B cell (primary cell): ENCODE measurements at regions not wholly inside any gene's neighbourhood (a gene's known extent, or its start where the extent isn't known, plus 50 kb on each side); places are given as distances from the start of the nearest gene placed in this dataset.

Source experiments
- ATAC-seq: fragments of 200-7000 bp; cut with Tn5 transposase; one replicate; pipeline ENCODE4 v1.10.0; 2021; ENCODE audit warnings: low read depth, mild to moderate bottlenecking, moderate number of reproducible peaks, moderate library complexity
- CTCF ChIA-PET: fragments of 350-600 bp; sonication (Branson Sonifier 250); formaldehyde crosslinking; loops from one replicate; lab custom pipeline; 2021; ENCODE audit warnings: antibody characterized with exemption, inconsistent platforms; lab: Charles Lee
- POLR2A ChIA-PET: fragments of 350-600 bp; sonication (Branson Sonifier 250); formaldehyde crosslinking; loops from one replicate; lab custom pipeline; 2021; ENCODE audit warnings: antibody characterized with exemption; lab: Charles Lee
- DNase-seq: peaks from one replicate; pipeline ENCODE4 v3.0.0; 2013
- H2AFZ ChIP-seq: 2 replicates; pipeline ENCODE4 v1.6.1; 2012; ENCODE audit warnings: mild to moderate bottlenecking, low read depth, low read length; ENCODE audit not compliant: insufficient read depth, poor library complexity, severe bottlenecking
- H3K27ac ChIP-seq, 2 donors: 1 replicate in 1 of 2; 2 replicates in 1 of 2; pipeline ENCODE4 v1.5.1; 2012 to 2013; ENCODE audit warnings: low read length in 2 of 2, mild to moderate bottlenecking in 2 of 2, moderate library complexity in 1 of 2
- H3K27me3 ChIP-seq, 4 experiments: fragments of 200-600 bp in 1 of 4; sonication (generic) in 1 of 4; replicated peaks in 1 of 4; 1 replicate in 2 of 4; 2 replicates in 2 of 4; pipeline versions ENCODE4 v1.6.1 to v1.7.0; 2013 to 2016; ENCODE audit warnings: low read length in 3 of 4, mild to moderate bottlenecking in 2 of 4, mixed read lengths in 1 of 4, moderate library complexity in 1 of 4; ENCODE audit not compliant: insufficient read depth in 4 of 4, control insufficient read depth in 3 of 4; ENCODE audit errors: control extremely low read depth in 1 of 4
- H3K36me3 ChIP-seq, 2 experiments: replicated peaks in 1 of 2; 1 replicate in 1 of 2; 2 replicates in 1 of 2; pipeline versions ENCODE4 v1.6.1 to v1.7.1; 2013; ENCODE audit warnings: low read length in 1 of 2; ENCODE audit not compliant: insufficient read depth in 2 of 2, control insufficient read depth in 1 of 2; ENCODE audit errors: control extremely low read depth in 1 of 2, extremely low read depth in 1 of 2
- H3K4me1 ChIP-seq, 2 donors: fragments of 200-600 bp in 1 of 2; sonication (generic) in 1 of 2; 1 replicate in 1 of 2; 2 replicates in 1 of 2; pipeline versions ENCODE4 v1.5.1 to v1.6.1; 2013 to 2017; ENCODE audit warnings: low read length in 2 of 2; ENCODE audit not compliant: control insufficient read depth in 2 of 2, insufficient read depth in 2 of 2
- H3K4me2 ChIP-seq: replicated peaks from 2 replicates; pipeline ENCODE3; 2012; ENCODE audit warnings: mild to moderate bottlenecking, low read depth, low read length; ENCODE audit not compliant: poor library complexity, severe bottlenecking
- H3K4me3 ChIP-seq, 5 experiments: fragments of 200-600 bp in 1 of 5; sonication (generic) in 1 of 5; 1 replicate in 3 of 5; 2 replicates in 2 of 5; pipeline versions ENCODE4 v1.5.1 to v1.7.0; 2011 to 2016; ENCODE audit warnings: low read length in 4 of 5, mild to moderate bottlenecking in 4 of 5, low read depth in 2 of 5, control low read depth in 1 of 5, moderate library complexity in 1 of 5; ENCODE audit not compliant: insufficient read depth in 1 of 5; ENCODE audit errors: control extremely low read depth in 1 of 5, extremely low read depth in 1 of 5
- H3K79me2 ChIP-seq: fragments of 200-600 bp; sonication (generic); one replicate; pipeline ENCODE4 v1.6.0; 2016; ENCODE audit warnings: low read length; ENCODE audit not compliant: control insufficient read depth, insufficient read depth
- H3K9ac ChIP-seq: fragments of 200-600 bp; sonication (generic); 2 replicates; pipeline ENCODE4 v1.6.1; 2017; ENCODE audit warnings: mild to moderate bottlenecking, low read length, moderate library complexity
- H3K9me3 ChIP-seq, 3 donors: one replicate each; pipeline versions ENCODE4 v1.6.1 to v1.7.1; 2013; ENCODE audit warnings: low read length in 2 of 3; ENCODE audit not compliant: control insufficient read depth in 2 of 3, insufficient read depth in 1 of 3; ENCODE audit errors: control extremely low read depth in 1 of 3
- H4K20me1 ChIP-seq: 2 replicates; pipeline ENCODE4 v1.6.0; 2012; ENCODE audit warnings: mild to moderate bottlenecking, low read length; ENCODE audit not compliant: insufficient read depth, control insufficient read depth, poor library complexity, severe bottlenecking
- H3K27ac Mint-ChIP-seq: one replicate; pipeline ENCODE4 v1.8.0; 2021; ENCODE audit warnings: mixed read lengths
- H3K27me3 Mint-ChIP-seq: one replicate; pipeline ENCODE4 v1.8.0; 2021; ENCODE audit warnings: mixed read lengths
- H3K4me1 Mint-ChIP-seq: one replicate; pipeline ENCODE4 v1.8.0; 2021; ENCODE audit warnings: mixed read lengths
- H3K4me3 Mint-ChIP-seq: one replicate; pipeline ENCODE4 v1.8.0; 2021; ENCODE audit warnings: mixed read lengths
- H3K9me3 Mint-ChIP-seq: one replicate; pipeline ENCODE4 v1.8.0; 2022; ENCODE audit warnings: mixed read lengths; ENCODE audit not compliant: insufficient read depth
- CTCF ChIP-seq: fragments of 200-600 bp; IDR thresholded peaks from one replicate; pipeline ENCODE4 v1.8.0; 2022; ENCODE audit warnings: antibody characterized with exemption, mild to moderate bottlenecking
- EZH2 ChIP-seq: IDR thresholded peaks from 2 replicates; pipeline ENCODE4 v1.6.1; 2012; ENCODE audit warnings: borderline replicate concordance, low read depth, mild to moderate bottlenecking, moderate library complexity, low read length; ENCODE audit not compliant: insufficient read depth, poor library complexity, severe bottlenecking
- WGBS: methylation state at CpG from one replicate; pipeline ENCODE4 v1.1.5; 2013; ENCODE audit warnings: missing lambda C conversion rate; ENCODE audit not compliant: insufficient coverage; 5-methylcytosine and 5-hydroxymethylcytosine counted together
- intact Hi-C: fragments of 100-400 bp; cut with micrococcal nuclease; formaldehyde crosslinking; loops from one replicate; pipeline ENCODE4 v1.10.0; 2022

GRCh38 chr14:85464135-85464895 is 65.6 kb upstream of the FLRT2 start:
- Mint-ChIP-seq H3K9me3 (peaks cover 3% of the 10 kb centered on the region), H3K4me3 (no peak overlapping the region), H3K27me3 (no peaks in the 10 kb centered on the region), H3K4me1 (no peaks in the 10 kb centered on the region), H3K27ac (no peak overlapping the region)
- intact Hi-C loops = no loop called here
- no peaks in the 10 kb centered on the region for H4K20me1 ChIP-seq
- H2AFZ ChIP-seq = no peak overlapping the region
- H3K4me2 ChIP-seq = no peak overlapping the region
- no peaks in the 10 kb centered on the region for H3K36me3 ChIP-seq
- 100% methylated on average over 1 of the region's 2 CpGs for WGBS
- no peak overlapping the region for H3K27ac ChIP-seq
- no peak for ATAC-seq
- no peak for DNase-seq
- H3K9me3 ChIP-seq = no peaks in the 10 kb centered on the region
- H3K9ac ChIP-seq = no peak overlapping the region
- no peaks in the 10 kb centered on the region for H3K4me1 ChIP-seq
- no peak for TF ChIP-seq CTCF
- no peak for TF ChIP-seq EZH2
- ChIA-PET CTCF (no interaction called here), POLR2A (no interaction called here)
- no peaks in the 10 kb centered on the region for H3K79me2 ChIP-seq
- H3K4me3 ChIP-seq = no peak overlapping the region
- H3K27me3 ChIP-seq = no peaks in the 10 kb centered on the region

- H3K27ac ChIP-seq = no peak overlapping the region
- WGBS = 100% methylated on average over 2 of the region's 3 CpGs
- Mint-ChIP-seq H3K27ac (no peak overlapping the region), H3K27me3 (no peaks in the 10 kb centered on the region), H3K4me1 (no peaks in the 10 kb centered on the region), H3K4me3 (no peak overlapping the region), H3K9me3 (peaks cover 3% of the 10 kb centered on the region)
- intact Hi-C loops = no loop called here
- no peak for ATAC-seq
- no peak overlapping the region for H3K4me3 ChIP-seq
- DNase-seq = no peak
- H3K4me1 ChIP-seq = no peaks in the 10 kb centered on the region
- H3K36me3 ChIP-seq = no peaks in the 10 kb centered on the region
- no peak overlapping the region for H3K9ac ChIP-seq
- H3K4me2 ChIP-seq = no peak overlapping the region
- no peaks in the 10 kb centered on the region for H3K27me3 ChIP-seq
- no peaks in the 10 kb centered on the region for H3K9me3 ChIP-seq
- no peak for TF ChIP-seq CTCF
- no peak for TF ChIP-seq EZH2
- ChIA-PET CTCF (no interaction called here), POLR2A (no interaction called here)
- H4K20me1 ChIP-seq = no peaks in the 10 kb centered on the region
- no peak overlapping the region for H2AFZ ChIP-seq
- H3K79me2 ChIP-seq = no peaks in the 10 kb centered on the region
These were observed 63.3 kb upstream of the FLRT2 start for GRCh38 chr14:85466678-85467077.
